Activated naive CD4-positive, alpha-beta T cell treated with Interleukin-2 at 50 U/mL for 16 hours (primary cell): ENCODE measurements at regions not wholly inside any gene's neighbourhood (a gene's known extent, or its start where the extent isn't known, plus 50 kb on each side); places are given as distances from the start of the nearest gene placed in this dataset.
"Not testable (repeated sequence)": the region's sequence is repeated elsewhere in the genome, so short reads cannot be mapped to it uniquely, and the experiment has no call there.

Experiments used
- DNase-seq: peaks from one replicate; pipeline ENCODE4 v3.0.0-alpha.2; 2020

GRCh38 chr11:37223962-37224361, 625.9 kb upstream of the RAG2 start:
- DNase-seq, result no peak

- DNase-seq, result no peak
Measured at GRCh38 chr11:37203006-37203405, 605.0 kb upstream of the RAG2 start.

- DNase-seq, result no peak
Measured at GRCh38 chr11:37199082-37199481, 601.0 kb upstream of the RAG2 start.

GRCh38 chr11:37184326-37184725, 586.3 kb upstream of the RAG2 start:
- no peak for DNase-seq

GRCh38 chr11:37182031-37182430, 584.0 kb upstream of the RAG2 start:
- DNase-seq, result no peak

- no peak for DNase-seq
Measured at GRCh38 chr11:37177721-37178120, 579.7 kb upstream of the RAG2 start.

- no peak for DNase-seq
Measured at GRCh38 chr11:37171451-37171850, 573.4 kb upstream of the RAG2 start.

- no peak for DNase-seq
Measured at GRCh38 chr11:37170311-37170710, 572.3 kb upstream of the RAG2 start.

- DNase-seq, result not testable (repeated sequence)
Measured at GRCh38 chr11:37145434-37145833, 547.4 kb upstream of the RAG2 start.

- DNase-seq, result no peak
Measured at GRCh38 chr11:37142591-37142990, 544.6 kb upstream of the RAG2 start.

GRCh38 chr11:37141707-37142106, 543.7 kb upstream of the RAG2 start:
- no peak for DNase-seq

GRCh38 chr11:37135606-37136005, 537.6 kb upstream of the RAG2 start:
- not testable (repeated sequence) for DNase-seq

GRCh38 chr11:37134637-37135036, 536.6 kb upstream of the RAG2 start:
- DNase-seq, result no peak

- DNase-seq, result no peak
Measured at GRCh38 chr11:37124384-37124783, 526.3 kb upstream of the RAG2 start.

- DNase-seq, result no peak
Measured at GRCh38 chr11:37115963-37116362, 517.9 kb upstream of the RAG2 start.

GRCh38 chr11:37110385-37110784, 512.3 kb upstream of the RAG2 start:
- no peak for DNase-seq

- DNase-seq, result no peak
Measured at GRCh38 chr11:37109286-37109585, 511.2 kb upstream of the RAG2 start.

GRCh38 chr11:37108436-37109285, 510.6 kb upstream of the RAG2 start:
- DNase-seq, result no peak

- no peak for DNase-seq
Measured at GRCh38 chr11:37107831-37108230, 509.8 kb upstream of the RAG2 start.

GRCh38 chr11:37107415-37107814, 509.4 kb upstream of the RAG2 start:
- DNase-seq, result no peak

- no peak for DNase-seq
Measured at GRCh38 chr11:37105427-37105826, 507.4 kb upstream of the RAG2 start.

- DNase-seq, result no peak
Measured at GRCh38 chr11:37104380-37104779, 506.3 kb upstream of the RAG2 start.

- no peak for DNase-seq
Measured at GRCh38 chr11:37100008-37100407, 502.0 kb upstream of the RAG2 start.

GRCh38 chr11:37092487-37092886, 494.5 kb upstream of the RAG2 start:
- no peak for DNase-seq

- no peak for DNase-seq
Measured at GRCh38 chr11:37089439-37089838, 491.4 kb upstream of the RAG2 start.
